GM12878 (cell line): ENCODE measurements at regions not wholly inside any gene's neighbourhood (a gene's known extent, or its start where the extent isn't known, plus 50 kb on each side); places are given as distances from the start of the nearest gene placed in this dataset.

Experiments
- ATAC-seq: fragments of 200-7000 bp; cut with Tn5 transposase; 3 replicates; pipeline ENCODE4 v1.9.1; 2020; ENCODE audit warnings: mild to moderate bottlenecking, moderate library complexity
- BruUV-seq: library from RNA; stranded (reverse); fragments of 400-500 nt; replicated peaks from 2 replicates; lab custom pipeline; 2021; lab: Mats Ljungman, UMichigan
- CTCF ChIA-PET: fragments of 300-600 bp; sonication (Branson Sonifier 250); formaldehyde crosslinking; extraction: SDS; loops from one replicate; lab custom pipeline; 2021; ENCODE audit warnings: inconsistent platforms; lab: Yijun Ruan, JAX
- POLR2A ChIA-PET: fragments of 350-600 bp; formaldehyde crosslinking; extraction: SDS; loops from one replicate; lab custom pipeline; 2021; ENCODE audit warnings: inconsistent platforms; lab: Charles Lee
- RAD21 ChIA-PET: fragments of 300-600 bp; sonication (Branson Sonifier 250); formaldehyde crosslinking; loops from one replicate; lab custom pipeline; 2023; ENCODE audit warnings: antibody characterized with exemption; ENCODE audit not compliant: unreplicated experiment; lab: Charles Lee
- SMC1A ChIA-PET: fragments of 300-600 bp; sonication (Branson Sonifier 250); formaldehyde crosslinking; loops from one replicate; lab custom pipeline; 2023; ENCODE audit not compliant: unreplicated experiment, uncharacterized antibody; lab: Charles Lee
- DNase-seq: peaks from one replicate; pipeline ENCODE4 v3.0.0-alpha.2; 2011; ENCODE audit warnings: low read depth, low spot score
- FAIRE-seq: peaks from 3 replicates; lab custom pipeline; 2011; peaks lifted over from hg19 to GRCh38; lab: Jason Lieb, UNC
- H2AFZ ChIP-seq: 2 replicates; pipeline ENCODE4 v1.6.0; 2011; ENCODE audit warnings: low read depth, low read length, control low read depth; ENCODE audit not compliant: control insufficient read depth
- H3K27ac ChIP-seq: 2 replicates; pipeline ENCODE4 v1.5.1; 2011; ENCODE audit warnings: control low read depth; ENCODE audit not compliant: control insufficient read depth, insufficient read depth
- H3K27me3 ChIP-seq, 2 experiments: replicated peaks in 1 of 2; 2 replicates each; pipeline versions ENCODE4 v1.6.0 to v1.6.1; 2011; ENCODE audit warnings: low read length in 1 of 2; ENCODE audit not compliant: control insufficient read depth in 2 of 2, insufficient read depth in 2 of 2
- H3K36me3 ChIP-seq, 2 experiments: 2 replicates each; pipeline ENCODE4 v1.5.1; 2011; ENCODE audit warnings: low read length in 1 of 2; ENCODE audit not compliant: control insufficient read depth in 2 of 2, insufficient read depth in 2 of 2
- H3K4me1 ChIP-seq: 2 replicates; pipeline ENCODE4 v1.6.1; 2011; ENCODE audit warnings: mild to moderate bottlenecking, low read length, moderate library complexity, mixed read lengths; ENCODE audit not compliant: control insufficient read depth, insufficient read depth
- H3K4me2 ChIP-seq: 2 replicates; pipeline ENCODE4 v1.6.0; 2011; ENCODE audit warnings: control low read depth; ENCODE audit not compliant: control insufficient read depth, insufficient read depth
- H3K4me3 ChIP-seq: fragments of 200-600 bp; sonication (generic); 2 replicates; pipeline ENCODE4 v1.5.1; 2016
- H3K79me2 ChIP-seq: 2 replicates; pipeline ENCODE4 v1.6.0; 2011; ENCODE audit warnings: low read length; ENCODE audit not compliant: control insufficient read depth, insufficient read depth
- H3K9ac ChIP-seq: 2 replicates; pipeline ENCODE4 v1.8.0; 2011; ENCODE audit warnings: low read length, control low read depth, mixed read lengths; ENCODE audit not compliant: control insufficient read depth, insufficient read depth
- H3K9me3 ChIP-seq: replicated peaks from 3 replicates; pipeline ENCODE4 v1.5.1; 2011; ENCODE audit warnings: mild to moderate bottlenecking, low read length; ENCODE audit not compliant: control insufficient read depth, insufficient read depth
- H4K20me1 ChIP-seq: 2 replicates; pipeline ENCODE4 v1.6.0; 2011; ENCODE audit not compliant: control insufficient read depth, insufficient read depth
- IRF5 ChIP-seq: fragments of 450-650 bp; IDR thresholded peaks from 2 replicates; pipeline ENCODE4 v1.6.1; 2017; ENCODE audit warnings: borderline replicate concordance
- MTA2 ChIP-seq: fragments of 450-650 bp; IDR thresholded peaks from 2 replicates; pipeline ENCODE4 v1.6.1; 2016; ENCODE audit warnings: low read depth, mild to moderate bottlenecking, moderate library complexity
- MTA3 ChIP-seq: IDR thresholded peaks from 2 replicates; pipeline ENCODE4 v1.6.1; 2012; ENCODE audit warnings: low read length, inconsistent platforms, borderline replicate concordance
- PAX8 ChIP-seq: fragments of 450-650 bp; IDR thresholded peaks from 2 replicates; pipeline ENCODE4 v1.6.1; 2017; ENCODE audit warnings: mild to moderate bottlenecking, moderate library complexity
- POLR2AphosphoS2 ChIP-seq: IDR thresholded peaks from 2 replicates; pipeline ENCODE4 v1.6.1; 2011; ENCODE audit warnings: low read depth, mild to moderate bottlenecking, low read length, improper control_type of control experiment, moderate library complexity
- WGBS: methylation state at CpG from one replicate; pipeline ENCODE4 v1.1.6; 2016; ENCODE audit warnings: low lambda C conversion rate; ENCODE audit not compliant: insufficient replicate concordance, insufficient coverage; ENCODE audit errors: missing lambda C conversion rate; 5-methylcytosine and 5-hydroxymethylcytosine counted together
- in situ Hi-C: fragments of 300-500 bp; cut with MboI; formaldehyde crosslinking; loops from 9 replicates; pipeline ENCODE4 v1.14.3; 2018; ENCODE audit warnings: mixed read lengths
- intact Hi-C: fragments of 100-400 bp; cut with micrococcal nuclease; formaldehyde crosslinking; loops from one replicate; pipeline ENCODE4 v1.14.2; 2022; ENCODE audit not compliant: unreplicated experiment

GRCh38 chr20:60453388-60454246 is 495.4 kb downstream of the CDH26 start:
- Histone ChIP-seq H4K20me1 (no peaks in the 10 kb centered on the region), H3K36me3 (no peaks in the 10 kb centered on the region), H3K4me1 (no peaks in the 10 kb centered on the region), H3K4me3 (no peak overlapping the region), H3K27me3 (no peaks in the 10 kb centered on the region), H3K79me2 (no peaks in the 10 kb centered on the region), H3K9ac (no peak overlapping the region), H2AFZ (no peak overlapping the region)
- no peak for ATAC-seq
- CTCF ChIA-PET: interaction anchor here (1.2 to 1.4 kb wide), 2 partner anchors 79 to 316 kb away, joined by 3 to 4 read pairs; no protein-coding TSS in a partner anchor
- POLR2A ChIA-PET: no interaction called here
- DNase-seq: no peak
- SMC1A ChIA-PET: interaction anchor here (1.0 kb wide), 1 partner anchor 243 kb away, joined by 3 read pairs; no protein-coding TSS in a partner anchor
- intact Hi-C loops: no loop called here
- no peak for FAIRE-seq
- no TSS peak for BruUV-seq
- 10% methylated on average over 10 of the region's 11 CpGs for WGBS
- RAD21 ChIA-PET: no interaction called here
- TF ChIP-seq MTA3 (no peak), POLR2AphosphoS2 (no peak), MTA2 (no peak), PAX8 (no peak)
- TF ChIP-seq, all 136 proteins: peak for 0
- Histone ChIP-seq H3K9me3 (no peaks in the 10 kb centered on the region; the same call in 2 of the 3 replicates), H3K4me2 (no peak overlapping the region), H3K27ac (no peak overlapping the region)
- in situ Hi-C loops: no loop called here

DNA sequence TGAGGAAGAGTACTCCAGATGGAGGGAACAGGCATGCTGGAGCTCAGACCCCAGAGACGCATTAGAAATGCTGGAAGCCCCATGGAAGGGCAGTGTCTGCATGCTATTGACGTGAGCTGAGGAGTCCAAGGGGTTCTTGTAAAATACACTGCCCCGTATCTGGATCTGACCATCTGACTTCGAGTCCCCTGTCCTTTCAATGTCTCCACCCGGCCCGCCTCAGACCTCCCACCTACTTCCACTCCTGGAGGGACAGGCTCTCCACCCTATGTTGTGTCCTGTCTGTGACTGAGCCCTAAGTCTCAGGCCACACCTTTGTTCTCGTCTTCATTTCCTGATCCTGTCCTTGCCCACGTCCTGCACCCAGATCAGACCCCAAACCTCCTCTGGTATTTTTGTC is 496.3 kb downstream of the CDH26 start:
- H3K27ac ChIP-seq: no peak overlapping the region
- TF ChIP-seq IRF5: no peak
- intact Hi-C loops (no loop called here), in situ Hi-C loops (no loop called here)
- ATAC-seq (no peak), FAIRE-seq (no peak), DNase-seq (no peak)
- SMC1A ChIA-PET: no interaction called here
- no peaks in the 10 kb centered on the region for H4K20me1 ChIP-seq
- no peak overlapping the region for H3K4me2 ChIP-seq
- no peaks in the 10 kb centered on the region for H3K4me1 ChIP-seq
- BruUV-seq: no TSS peak
- no peak overlapping the region for H3K4me3 ChIP-seq
- H3K79me2 ChIP-seq: no peaks in the 10 kb centered on the region
- H2AFZ ChIP-seq: no peak overlapping the region
- POLR2A ChIA-PET: no interaction called here
- H3K9me3 ChIP-seq: no peaks in the 10 kb centered on the region; the same call in 2 of the 3 replicates
- no peaks in the 10 kb centered on the region for H3K27me3 ChIP-seq
- RAD21 ChIA-PET: no interaction called here
- H3K9ac ChIP-seq: no peak overlapping the region
- CTCF ChIA-PET: interaction anchor here (1.4 kb wide), 1 partner anchor 316 kb away, joined by 4 read pairs; no protein-coding TSS in a partner anchor
- 22% methylated on average over 8 of the region's 8 CpGs for WGBS
- no peaks in the 10 kb centered on the region for H3K36me3 ChIP-seq
